AG08396 (cell line): ENCODE measurements at regions not wholly inside any gene's neighbourhood (a gene's known extent, or its start where the extent isn't known, plus 50 kb on each side); places are given as distances from the start of the nearest gene placed in this dataset.
"Not testable (repeated sequence)": the region's sequence is repeated elsewhere in the genome, so short reads cannot be mapped to it uniquely, and the experiment has no call there.

Experiments
- DNase-seq: peaks from one replicate; pipeline ENCODE4 v3.0.0; 2012; ENCODE audit warnings: low spot score, mixed read lengths

DNA sequence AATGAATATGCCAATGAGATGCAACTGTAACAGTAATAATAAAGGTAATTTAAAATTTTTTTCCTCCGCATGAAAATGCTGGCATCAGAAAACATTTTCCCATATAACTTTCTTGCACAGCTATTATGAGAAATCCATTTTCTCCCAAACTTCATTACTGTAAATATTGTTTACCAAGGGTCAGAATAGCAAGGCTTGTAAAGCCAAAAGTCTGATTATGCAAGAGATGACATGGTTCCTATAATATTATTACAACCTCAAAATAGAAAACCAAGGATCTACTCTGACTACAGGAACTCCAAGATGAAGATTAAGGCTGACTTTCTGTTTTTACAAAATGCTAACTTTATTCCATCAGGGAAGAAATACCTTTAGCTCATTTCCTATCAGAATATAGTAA, 162.7 kb upstream of the CDK1 start:
- DNase-seq, result no peak

DNA sequence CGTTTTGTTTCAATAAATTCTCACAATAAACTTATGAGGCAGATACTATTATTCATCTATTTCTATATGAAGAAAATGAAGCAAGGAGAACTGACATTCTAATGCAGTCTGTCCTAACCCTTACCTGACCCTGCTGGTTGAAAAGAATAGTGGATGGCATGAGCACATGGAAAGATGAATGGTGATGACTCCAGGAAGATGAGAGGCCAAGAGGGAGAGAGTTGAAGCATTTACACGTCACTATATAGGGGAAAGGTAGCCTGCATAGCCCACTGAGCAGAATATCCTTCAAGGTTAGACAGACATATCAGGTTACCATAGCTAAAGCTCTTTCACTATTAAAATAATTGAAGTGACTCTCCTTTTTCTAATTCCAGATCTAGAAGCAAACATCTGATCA, 163.9 kb upstream of the CDK1 start:
- DNase-seq, result no peak

GRCh38 chr10:60613434-60613833, 164.8 kb upstream of the CDK1 start:
- no peak for DNase-seq

GRCh38 chr10:60611291-60611747, 167.0 kb upstream of the CDK1 start:
- peak; percentile 12 for DNase-seq

DNA sequence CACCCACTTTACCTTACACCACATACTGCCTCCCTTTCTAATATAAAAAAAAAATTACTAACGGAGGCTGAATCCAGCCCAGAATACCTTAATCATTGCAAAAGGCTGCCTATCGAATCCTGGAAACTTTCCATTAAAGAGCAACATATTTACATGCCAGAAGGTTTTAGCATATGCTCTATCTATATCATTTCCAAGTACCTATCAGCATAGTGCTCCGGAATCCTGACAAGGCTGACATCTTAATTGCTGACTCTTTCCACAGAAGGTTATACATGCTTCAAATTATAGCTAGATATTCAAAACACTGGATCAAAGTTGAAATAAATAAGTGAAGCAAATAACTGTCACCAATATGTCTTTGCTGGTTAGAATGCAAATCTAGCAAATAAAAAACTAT, 170.9 kb upstream of the CDK1 start:
- DNase-seq, result no peak

DNA sequence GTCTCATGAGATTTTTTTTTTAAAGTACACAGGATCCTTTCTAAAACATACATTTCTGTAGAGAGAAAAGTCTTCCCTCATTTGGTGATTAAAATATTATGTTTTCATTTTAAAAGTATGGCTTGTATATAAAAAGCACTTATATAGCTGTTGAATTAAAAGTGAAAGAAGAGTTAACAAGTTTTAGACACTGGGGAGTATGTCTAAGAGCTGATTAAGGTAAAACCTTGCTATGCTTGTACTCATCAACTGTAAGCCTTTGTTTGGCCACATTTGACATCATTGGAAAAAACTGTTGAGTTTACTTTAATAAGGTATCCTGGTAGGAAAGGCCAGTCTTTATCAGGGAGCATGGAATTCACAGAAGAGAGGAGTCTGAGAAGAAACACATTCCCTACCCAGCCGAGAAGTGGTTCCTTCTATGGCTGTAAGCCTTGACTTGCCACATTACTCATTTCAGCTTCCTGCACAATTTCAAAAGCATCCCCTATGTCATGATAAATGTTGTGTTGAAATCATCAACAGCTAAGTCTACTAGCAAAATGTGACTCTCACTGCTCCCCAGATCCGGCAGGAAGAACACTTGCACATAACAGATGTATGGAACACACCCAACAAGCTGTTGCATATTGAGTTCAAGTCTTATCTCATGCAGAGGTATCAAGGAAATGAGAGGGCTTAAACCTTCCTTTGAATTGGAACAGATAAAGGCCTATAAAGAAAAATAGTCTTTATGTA, 171.8 kb upstream of the CDK1 start:
- DNase-seq, result no peak

GRCh38 chr10:60605476-60605875, 172.8 kb upstream of the CDK1 start:
- no peak for DNase-seq

DNA sequence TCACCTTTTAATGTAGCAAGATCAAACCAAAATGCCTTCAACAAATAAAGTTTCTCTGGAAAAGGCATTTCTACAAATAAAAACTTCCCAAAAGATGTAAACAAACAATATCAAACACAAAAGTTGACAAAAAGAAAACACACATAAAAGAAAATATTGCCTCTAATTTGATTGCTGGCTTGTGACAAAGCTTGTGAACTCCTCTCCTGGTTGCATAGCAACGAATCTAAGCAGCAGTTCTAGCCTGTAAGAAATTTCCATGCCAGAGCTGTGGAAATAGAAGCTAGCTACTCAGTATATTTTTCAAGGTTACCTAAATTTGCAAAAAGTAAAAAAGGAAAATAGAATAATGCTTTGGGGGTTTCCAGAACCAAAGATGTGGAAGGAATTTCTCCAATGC, 173.9 kb upstream of the CDK1 start:
- DNase-seq, result no peak

DNA sequence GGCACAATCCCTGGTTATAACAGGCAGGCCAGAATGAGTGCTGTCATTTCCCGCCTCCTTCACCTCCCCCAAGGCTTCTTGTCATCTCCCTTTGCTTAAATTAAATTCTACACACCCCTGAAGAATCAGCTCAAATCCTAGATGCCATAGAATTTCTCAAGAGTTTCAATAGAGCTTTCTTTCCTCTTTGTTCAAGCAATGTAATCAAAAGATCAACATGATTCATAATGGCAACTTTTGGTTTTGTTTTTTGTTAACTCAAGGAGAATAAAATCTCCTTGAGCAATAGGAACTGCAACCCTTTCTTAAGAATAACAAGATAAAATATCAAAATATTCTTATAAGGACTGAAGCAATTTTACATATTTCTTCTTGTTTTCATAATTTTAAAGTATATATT, 180.8 kb upstream of the CDK1 start:
- DNase-seq, result no peak

DNA sequence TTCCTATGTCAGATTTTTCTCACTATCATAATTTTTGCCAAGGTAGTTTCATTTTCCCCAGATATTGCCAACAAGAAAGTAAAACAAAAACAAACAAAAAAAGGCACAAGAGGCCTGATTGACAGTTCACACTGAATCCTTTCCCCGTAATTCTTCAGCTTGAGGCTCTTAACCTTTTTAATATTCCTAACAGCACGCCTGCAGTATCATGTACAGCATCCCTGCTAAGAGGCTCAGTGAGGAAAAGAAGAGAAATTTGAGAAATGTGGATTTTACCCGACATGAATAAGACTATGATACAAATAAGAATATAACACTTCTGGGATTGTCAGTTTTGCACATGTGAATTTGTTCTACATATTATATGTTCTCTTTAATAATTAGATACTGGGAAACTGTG, 182.4 kb upstream of the CDK1 start:
- DNase-seq, result no peak

DNA sequence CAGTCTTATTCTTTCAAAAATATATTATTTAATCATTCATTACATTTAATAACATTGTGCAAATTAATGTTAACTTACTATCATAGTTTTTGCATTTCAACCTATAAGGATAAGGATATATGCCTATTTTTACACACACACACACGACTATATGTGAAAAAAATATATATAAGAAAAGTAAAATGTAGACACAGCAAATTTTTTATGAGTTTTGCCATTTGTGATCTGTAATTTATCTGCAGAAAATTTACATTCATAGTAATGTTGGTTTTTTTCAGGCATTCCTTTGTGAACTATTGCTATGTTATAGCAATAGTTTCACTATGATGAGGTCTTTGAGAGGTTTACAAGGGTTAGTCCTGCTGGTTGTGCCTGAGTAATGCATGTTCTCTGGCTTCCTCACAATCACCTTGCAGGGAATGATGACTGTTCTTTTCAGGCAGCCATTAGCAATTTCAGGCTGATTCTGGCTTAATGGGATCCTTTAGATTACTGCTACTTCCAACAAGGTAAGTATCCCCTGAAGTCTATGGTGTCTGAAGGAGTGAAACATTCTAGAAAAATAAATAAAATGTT, 183.7 kb upstream of the CDK1 start:
- no peak for DNase-seq

- DNase-seq, result no peak
Measured at GRCh38 chr10:60591119-60591518, 187.2 kb upstream of the CDK1 start.

DNA sequence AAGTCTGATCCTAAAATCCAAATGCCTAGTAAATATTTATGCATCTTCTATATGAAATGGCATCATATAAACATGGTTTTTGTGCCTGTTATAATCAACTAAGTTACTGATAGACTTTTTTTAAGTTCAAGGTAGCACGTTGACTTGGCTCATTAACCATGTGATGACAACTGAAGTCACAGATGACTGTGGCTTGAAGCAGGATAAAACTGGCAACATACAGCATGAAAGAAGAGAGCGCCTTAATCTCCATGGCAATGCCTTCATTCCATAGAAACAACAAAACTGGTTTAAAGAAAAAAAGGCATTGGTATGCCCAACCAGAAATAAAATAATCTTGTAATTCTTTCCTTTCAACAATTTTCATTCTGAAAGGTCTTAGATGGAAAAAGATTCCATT, 188.9 kb upstream of the CDK1 start:
- DNase-seq, result no peak

- DNase-seq, result not testable (repeated sequence)
Measured at GRCh38 chr10:60581782-60582181, 192.1 kb upstream of the ANK3 start.

GRCh38 chr10:60578217-60578616, 188.5 kb upstream of the ANK3 start:
- DNase-seq, result no peak

DNA sequence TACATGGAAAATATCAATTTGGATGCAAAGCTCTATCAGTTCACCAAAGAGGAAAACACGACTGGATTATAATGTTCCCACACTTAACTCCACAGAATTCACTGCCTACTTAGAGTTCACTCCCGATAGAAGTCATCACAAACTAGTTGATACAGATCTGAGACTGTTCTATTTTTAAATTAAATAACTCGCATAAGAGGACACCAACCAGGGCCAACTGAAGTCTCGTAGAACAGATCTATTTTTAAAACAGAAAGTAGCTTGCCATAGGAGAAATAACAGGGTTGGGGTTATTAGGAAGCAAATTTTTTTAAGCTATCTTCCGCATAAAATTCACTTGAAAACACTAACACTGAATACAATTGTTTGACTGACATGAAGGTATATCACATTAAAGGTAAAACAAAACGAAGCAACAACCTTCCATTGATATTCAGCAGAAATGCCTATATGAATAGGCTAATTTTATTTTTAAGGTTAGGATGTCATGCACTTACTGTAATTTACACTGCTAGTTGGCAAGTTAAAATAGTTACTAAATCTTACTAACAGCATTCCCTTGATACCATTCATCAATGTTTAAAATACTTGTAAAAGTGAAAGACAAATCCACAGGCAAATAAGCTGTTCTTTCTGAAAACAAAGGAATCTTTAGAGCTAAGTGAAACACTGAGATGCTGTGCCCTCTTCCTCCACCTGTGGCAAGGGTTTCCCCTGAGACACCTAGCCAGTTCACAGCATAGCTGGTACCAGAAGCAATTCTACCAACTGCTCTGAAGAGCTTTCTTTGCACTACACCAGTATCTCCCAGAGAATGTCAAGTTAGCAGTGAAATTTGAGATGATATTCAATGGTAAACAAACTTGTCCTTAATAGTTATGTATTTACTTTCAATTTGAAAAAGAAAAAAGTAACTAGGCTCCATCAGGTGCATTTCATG, 186.7 kb upstream of the ANK3 start:
- DNase-seq, result no peak

- DNase-seq, result no peak
Measured at GRCh38 chr10:60575105-60575504, 185.4 kb upstream of the ANK3 start.

DNA sequence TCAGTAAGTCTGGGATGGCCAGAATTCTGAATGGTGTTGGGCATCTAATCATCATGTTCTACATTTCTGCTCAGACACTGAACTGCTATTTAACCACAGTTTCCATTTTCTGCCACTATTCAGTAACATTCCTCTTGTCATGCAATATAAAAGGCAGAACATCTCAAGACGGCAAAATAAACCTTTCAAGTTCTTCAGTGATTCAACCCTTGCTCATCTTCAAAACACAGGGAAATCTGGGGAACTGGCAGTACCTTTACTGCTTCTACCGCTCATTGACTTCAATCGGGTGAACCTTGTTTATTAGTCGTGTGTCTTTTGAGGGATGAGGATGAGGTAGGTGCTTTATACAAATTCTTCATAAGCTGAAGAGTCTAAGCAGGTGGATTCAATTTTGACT, 184.7 kb upstream of the ANK3 start:
- DNase-seq, result no peak

DNA sequence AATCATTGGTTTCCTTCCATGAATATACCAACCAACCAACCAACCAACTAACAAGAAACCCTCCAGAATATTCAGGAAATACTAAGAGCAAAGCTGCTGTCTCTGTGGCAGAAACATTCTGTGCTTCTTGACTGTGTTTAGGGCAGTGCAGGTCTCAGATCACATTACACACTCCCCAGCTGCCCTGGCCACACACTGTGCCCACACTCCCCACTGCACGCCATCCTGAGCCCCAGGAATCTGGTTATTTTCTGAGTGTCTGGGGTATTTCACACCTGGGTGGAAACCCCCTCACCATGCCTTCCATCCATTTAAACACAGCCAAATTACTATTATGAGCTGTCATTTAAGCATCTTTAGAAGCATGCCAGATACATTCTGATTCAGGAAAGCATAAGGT, 183.7 kb upstream of the ANK3 start:
- DNase-seq, result no peak

GRCh38 chr10:60572511-60573194, 183.0 kb upstream of the ANK3 start:
- DNase-seq, result no peak

GRCh38 chr10:60570896-60571295, 181.2 kb upstream of the ANK3 start:
- DNase-seq, result no peak

DNA sequence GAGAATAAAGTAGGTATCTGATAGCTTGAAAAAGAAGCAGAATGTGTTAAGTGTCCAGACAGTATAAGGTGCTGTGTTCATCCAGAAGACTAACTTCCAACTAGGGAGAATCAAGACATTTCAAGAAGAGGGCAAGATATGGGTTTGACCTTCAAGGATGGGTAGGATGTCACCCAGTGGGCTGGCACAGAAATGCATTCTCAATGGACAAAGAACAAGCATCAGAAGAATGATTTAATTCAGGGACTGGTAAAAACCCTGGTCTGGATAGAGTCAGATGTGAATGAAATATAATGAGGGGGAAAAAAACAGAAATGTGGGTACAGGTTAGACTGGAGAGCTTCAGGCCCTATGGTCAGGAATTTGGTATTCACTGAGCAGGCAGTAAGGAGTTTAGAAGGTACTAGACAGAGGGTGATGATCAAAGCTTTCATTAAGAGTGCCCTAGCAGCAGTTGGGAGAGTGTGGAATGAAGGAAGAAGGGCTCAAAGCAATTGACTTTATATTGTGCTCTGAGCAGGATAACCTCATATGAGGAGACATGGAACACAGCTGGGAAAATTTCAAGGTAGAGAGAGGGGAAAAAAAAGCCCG, 180.7 kb upstream of the ANK3 start:
- no peak for DNase-seq
